HCT116 (cell line): ENCODE measurements at regions not wholly inside any gene's neighbourhood (a gene's known extent, or its start where the extent isn't known, plus 50 kb on each side); places are given as distances from the start of the nearest gene placed in this dataset.

Experiments
- ATAC-seq: fragments of 200-7000 bp; cut with Tn5 transposase; 2 replicates; pipeline ENCODE4 v1.9.1; 2020; ENCODE audit warnings: mild to moderate bottlenecking, moderate library complexity
- BruUV-seq: library from RNA; stranded (reverse); fragments of 400-500 nt; replicated peaks from 2 replicates; lab custom pipeline; 2021; lab: Mats Ljungman, UMichigan
- CTCF ChIA-PET: fragments of 300-600 bp; sonication (Branson Sonifier 250); formaldehyde crosslinking; loops from one replicate; lab custom pipeline; 2021; ENCODE audit warnings: antibody characterized with exemption; lab: Charles Lee
- POLR2A ChIA-PET: fragments of 300-600, 350-600 bp; sonication (Branson Sonifier 250); formaldehyde crosslinking; loops from one replicate; lab custom pipeline; 2021; ENCODE audit warnings: antibody characterized with exemption; lab: Charles Lee
- RAD21 ChIA-PET, 2 experiments: fragments of 300-600 bp; sonication (Branson Sonifier 250); formaldehyde crosslinking; loops; one replicate each; lab custom pipeline; 2023; ENCODE audit warnings: low total read pairs in 2 of 2; ENCODE audit not compliant: uncharacterized antibody in 2 of 2, unreplicated experiment in 2 of 2, low non-redundant PET in 1 of 2; lab: Charles Lee
- DNase-seq: peaks from one replicate; pipeline ENCODE4 v3.0.0-alpha.2; 2010; ENCODE audit warnings: low read depth, low spot score
- H2AFZ ChIP-seq: fragments of 200-600 bp; shearing (Covaris generic), sonication (generic); 2 replicates; pipeline ENCODE4 v1.6.1; 2017; ENCODE audit warnings: low read depth, mixed run types, mixed read lengths, antibody characterized with exemption, low read length; ENCODE audit not compliant: poor library complexity, severe bottlenecking
- H3K27ac ChIP-seq: 2 replicates; pipeline ENCODE4 v1.5.1; 2012; ENCODE audit warnings: low read depth, low read length
- H3K27me3 ChIP-seq: fragments of 200-600 bp; sonication (generic); 2 replicates; pipeline ENCODE4 v1.6.1; 2016; ENCODE audit warnings: mixed run types, low read length, mixed read lengths; ENCODE audit not compliant: insufficient read depth
- H3K36me3 ChIP-seq, 2 experiments: fragments of 200-500 bp in 1 of 2; fragments of 200-600 bp in 1 of 2; sonication (Bioruptor generic) in 1 of 2; sonication (generic) in 1 of 2; 2 replicates each; pipeline versions ENCODE4 v1.5.1 to v1.6.1; 2014 to 2016; ENCODE audit warnings: low read length in 2 of 2, inconsistent platforms in 1 of 2, mixed read lengths in 1 of 2, mixed run types in 1 of 2; ENCODE audit not compliant: insufficient read depth in 2 of 2, control insufficient read depth in 1 of 2
- H3K4me1 ChIP-seq, 2 experiments: fragments of 200-600 bp in 1 of 2; sonication (generic) in 1 of 2; 2 replicates each; pipeline versions ENCODE4 v1.5.1 to v1.6.1; 2012 to 2017; ENCODE audit warnings: low read length in 2 of 2, inconsistent platforms in 1 of 2, mild to moderate bottlenecking in 1 of 2, mixed read lengths in 1 of 2, mixed run types in 1 of 2, moderate library complexity in 1 of 2; ENCODE audit not compliant: insufficient read depth in 2 of 2, control insufficient read depth in 1 of 2
- H3K4me2 ChIP-seq: fragments of 200-600 bp; sonication (generic); 2 replicates; pipeline ENCODE4 v1.6.1; 2017; ENCODE audit warnings: mixed run types, low read length, mixed read lengths
- H3K4me3 ChIP-seq, 2 experiments: fragments of 200-600 bp in 1 of 2; sonication (generic) in 1 of 2; replicated peaks in 1 of 2; 2 replicates each; pipeline ENCODE4 v1.5.1; 2011 to 2016; ENCODE audit warnings: low read length in 2 of 2, control low read depth in 1 of 2, low read depth in 1 of 2, mild to moderate bottlenecking in 1 of 2, mixed read lengths in 1 of 2, mixed run types in 1 of 2
- H3K79me2 ChIP-seq: fragments of 200-600 bp; sonication (generic); 2 replicates; pipeline ENCODE4 v1.6.1; 2017; ENCODE audit warnings: mild to moderate bottlenecking, mixed run types, low read length, moderate library complexity, mixed read lengths; ENCODE audit not compliant: insufficient read depth
- H3K9ac ChIP-seq: fragments of 200-600 bp; sonication (generic); 2 replicates; pipeline ENCODE4 v1.6.1; 2016; ENCODE audit warnings: low read length, mixed read lengths
- H3K9me2 ChIP-seq: fragments of 200-600 bp; sonication (generic), shearing (Covaris generic); 2 replicates; pipeline ENCODE4 v1.6.1; 2017; ENCODE audit warnings: mixed run types, mild to moderate bottlenecking, moderate library complexity; ENCODE audit not compliant: insufficient read depth
- H3K9me3 ChIP-seq, 2 experiments: fragments of 200-500 bp in 1 of 2; fragments of 200-600 bp in 1 of 2; sonication (Bioruptor generic) in 1 of 2; sonication (generic) in 1 of 2; 2 replicates each; pipeline ENCODE4 v1.6.1; 2014 to 2017; ENCODE audit warnings: low read length in 2 of 2, mixed read lengths in 2 of 2, inconsistent platforms in 1 of 2, low read depth in 1 of 2, mild to moderate bottlenecking in 1 of 2, mixed run types in 1 of 2, moderate library complexity in 1 of 2; ENCODE audit not compliant: control insufficient read depth in 1 of 2, insufficient read depth in 1 of 2
- H4K20me1 ChIP-seq: fragments of 200-600 bp; sonication (generic), shearing (Covaris generic); 2 replicates; pipeline ENCODE4 v1.6.1; 2017; ENCODE audit warnings: mixed run types, mild to moderate bottlenecking, moderate library complexity; ENCODE audit not compliant: insufficient read depth
- CBX3 ChIP-seq: IDR thresholded peaks from 2 replicates; pipeline ENCODE4 v1.6.1; 2012; ENCODE audit warnings: low read depth
- CEBPB ChIP-seq: IDR thresholded peaks from 2 replicates; pipeline ENCODE4 v1.6.1; 2012; ENCODE audit warnings: low read depth
- ELF1 ChIP-seq: IDR thresholded peaks from 2 replicates; pipeline ENCODE4 v1.6.1; 2012; ENCODE audit warnings: low read depth, borderline replicate concordance
- EZH2 ChIP-seq: fragments of 200-600 bp; sonication (generic); IDR thresholded peaks from 2 replicates; pipeline ENCODE4 v1.6.1; 2017; ENCODE audit warnings: antibody characterized with exemption, mixed run types
- POLR2A ChIP-seq: IDR thresholded peaks from 2 replicates; pipeline ENCODE4 v1.7.0; 2011; ENCODE audit warnings: borderline replicate concordance; ENCODE audit not compliant: insufficient read depth, insufficient read length; ENCODE audit errors: extremely low read depth
- POLR2AphosphoS5 ChIP-seq: IDR thresholded peaks from 2 replicates; pipeline ENCODE4 v1.6.1; 2011; ENCODE audit warnings: mild to moderate bottlenecking, low read depth, low read length, moderate library complexity
- SIN3A ChIP-seq: IDR thresholded peaks from 2 replicates; pipeline ENCODE4 v1.6.1; 2012; ENCODE audit warnings: low read depth
- SP1 ChIP-seq: IDR thresholded peaks from 2 replicates; pipeline ENCODE4 v1.6.1; 2012; ENCODE audit warnings: low read depth
- SRF ChIP-seq: IDR thresholded peaks from 2 replicates; pipeline ENCODE4 v1.6.1; 2012; ENCODE audit warnings: low read depth
- TCF7L2 ChIP-seq: IDR thresholded peaks from 2 replicates; pipeline ENCODE4 v1.7.0; 2011; ENCODE audit warnings: borderline replicate concordance, inconsistent platforms; ENCODE audit not compliant: insufficient read depth, insufficient read length; ENCODE audit errors: extremely low read depth
- YY1 ChIP-seq: IDR thresholded peaks from 2 replicates; pipeline ENCODE4 v1.6.1; 2011; ENCODE audit warnings: low read length, low read depth, moderate library complexity, mild to moderate bottlenecking; ENCODE audit not compliant: insufficient replicate concordance; ENCODE audit errors: extremely low read depth
- ZFX ChIP-seq: fragments of 450-650 bp; IDR thresholded peaks from 2 replicates; pipeline ENCODE4 v1.6.1; 2017
- ZNF274 ChIP-seq: fragments of 200-500 bp; sonication (Bioruptor generic); IDR thresholded peaks from 2 replicates; pipeline ENCODE4 v1.6.1; 2014; ENCODE audit warnings: mild to moderate bottlenecking, low read depth, low read length, inconsistent platforms
- intact Hi-C: fragments of 100-400 bp; cut with micrococcal nuclease; formaldehyde crosslinking; loops from 2 replicates; pipeline ENCODE4 v1.10.0; 2022
- TF ChIP-seq, protein P1 (sequence below): IDR thresholded peaks from 2 replicates; pipeline ENCODE4 v1.6.1; 2012; ENCODE audit warnings: low read depth
- TF ChIP-seq, protein P2 (sequence below): IDR thresholded peaks from 2 replicates; pipeline ENCODE4 v1.6.1; 2011; ENCODE audit warnings: mild to moderate bottlenecking, low read length, moderate library complexity; ENCODE audit not compliant: insufficient replicate concordance; ENCODE audit errors: extremely low read depth
- TF ChIP-seq, protein P3 (sequence below): IDR thresholded peaks from 2 replicates; pipeline ENCODE4 v1.6.1; 2012

DNA sequence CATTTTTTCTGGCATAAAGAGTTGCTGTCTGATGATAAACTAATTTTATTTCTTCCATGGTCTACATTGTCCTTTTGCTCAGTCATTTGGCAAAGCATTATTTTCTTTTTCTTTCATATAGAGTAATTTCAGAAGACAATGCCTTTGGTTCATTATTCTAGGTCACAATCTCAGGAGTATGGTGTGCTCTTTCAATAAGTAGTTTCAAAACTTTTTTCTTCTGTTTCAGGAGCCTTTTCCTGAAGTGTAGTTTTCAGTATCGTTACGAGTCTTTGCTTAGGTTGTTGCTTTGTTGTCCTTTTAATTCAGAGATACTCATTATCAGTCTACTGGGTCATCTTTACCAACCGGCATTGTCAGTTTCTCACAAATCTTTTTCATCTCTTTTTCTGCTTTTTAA, 100.4 kb upstream of the GPC1 start:
- Histone ChIP-seq H4K20me1 (no peaks in the 10 kb centered on the region), H3K9ac (no peak overlapping the region)
- TF ChIP-seq, protein P1, sequence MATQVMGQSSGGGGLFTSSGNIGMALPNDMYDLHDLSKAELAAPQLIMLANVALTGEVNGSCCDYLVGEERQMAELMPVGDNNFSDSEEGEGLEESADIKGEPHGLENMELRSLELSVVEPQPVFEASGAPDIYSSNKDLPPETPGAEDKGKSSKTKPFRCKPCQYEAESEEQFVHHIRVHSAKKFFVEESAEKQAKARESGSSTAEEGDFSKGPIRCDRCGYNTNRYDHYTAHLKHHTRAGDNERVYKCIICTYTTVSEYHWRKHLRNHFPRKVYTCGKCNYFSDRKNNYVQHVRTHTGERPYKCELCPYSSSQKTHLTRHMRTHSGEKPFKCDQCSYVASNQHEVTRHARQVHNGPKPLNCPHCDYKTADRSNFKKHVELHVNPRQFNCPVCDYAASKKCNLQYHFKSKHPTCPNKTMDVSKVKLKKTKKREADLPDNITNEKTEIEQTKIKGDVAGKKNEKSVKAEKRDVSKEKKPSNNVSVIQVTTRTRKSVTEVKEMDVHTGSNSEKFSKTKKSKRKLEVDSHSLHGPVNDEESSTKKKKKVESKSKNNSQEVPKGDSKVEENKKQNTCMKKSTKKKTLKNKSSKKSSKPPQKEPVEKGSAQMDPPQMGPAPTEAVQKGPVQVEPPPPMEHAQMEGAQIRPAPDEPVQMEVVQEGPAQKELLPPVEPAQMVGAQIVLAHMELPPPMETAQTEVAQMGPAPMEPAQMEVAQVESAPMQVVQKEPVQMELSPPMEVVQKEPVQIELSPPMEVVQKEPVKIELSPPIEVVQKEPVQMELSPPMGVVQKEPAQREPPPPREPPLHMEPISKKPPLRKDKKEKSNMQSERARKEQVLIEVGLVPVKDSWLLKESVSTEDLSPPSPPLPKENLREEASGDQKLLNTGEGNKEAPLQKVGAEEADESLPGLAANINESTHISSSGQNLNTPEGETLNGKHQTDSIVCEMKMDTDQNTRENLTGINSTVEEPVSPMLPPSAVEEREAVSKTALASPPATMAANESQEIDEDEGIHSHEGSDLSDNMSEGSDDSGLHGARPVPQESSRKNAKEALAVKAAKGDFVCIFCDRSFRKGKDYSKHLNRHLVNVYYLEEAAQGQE = no peak
- TF ChIP-seq SIN3A = no peak
- no peak for TF ChIP-seq CBX3
- TF ChIP-seq ELF1 = no peak
- no peak for TF ChIP-seq EZH2
- no peak for TF ChIP-seq ZFX
- no peak for TF ChIP-seq TCF7L2
- TF ChIP-seq ZNF274 = no peak
- TF ChIP-seq, protein P2, sequence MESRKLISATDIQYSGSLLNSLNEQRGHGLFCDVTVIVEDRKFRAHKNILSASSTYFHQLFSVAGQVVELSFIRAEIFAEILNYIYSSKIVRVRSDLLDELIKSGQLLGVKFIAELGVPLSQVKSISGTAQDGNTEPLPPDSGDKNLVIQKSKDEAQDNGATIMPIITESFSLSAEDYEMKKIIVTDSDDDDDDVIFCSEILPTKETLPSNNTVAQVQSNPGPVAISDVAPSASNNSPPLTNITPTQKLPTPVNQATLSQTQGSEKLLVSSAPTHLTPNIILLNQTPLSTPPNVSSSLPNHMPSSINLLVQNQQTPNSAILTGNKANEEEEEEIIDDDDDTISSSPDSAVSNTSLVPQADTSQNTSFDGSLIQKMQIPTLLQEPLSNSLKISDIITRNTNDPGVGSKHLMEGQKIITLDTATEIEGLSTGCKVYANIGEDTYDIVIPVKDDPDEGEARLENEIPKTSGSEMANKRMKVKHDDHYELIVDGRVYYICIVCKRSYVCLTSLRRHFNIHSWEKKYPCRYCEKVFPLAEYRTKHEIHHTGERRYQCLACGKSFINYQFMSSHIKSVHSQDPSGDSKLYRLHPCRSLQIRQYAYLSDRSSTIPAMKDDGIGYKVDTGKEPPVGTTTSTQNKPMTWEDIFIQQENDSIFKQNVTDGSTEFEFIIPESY = no peak
- TF ChIP-seq POLR2A = no peak
- TF ChIP-seq CEBPB = no peak
- TF ChIP-seq SRF = no peak
- no peak for TF ChIP-seq SP1
- no peak for TF ChIP-seq POLR2AphosphoS5
- TF ChIP-seq, protein P3, sequence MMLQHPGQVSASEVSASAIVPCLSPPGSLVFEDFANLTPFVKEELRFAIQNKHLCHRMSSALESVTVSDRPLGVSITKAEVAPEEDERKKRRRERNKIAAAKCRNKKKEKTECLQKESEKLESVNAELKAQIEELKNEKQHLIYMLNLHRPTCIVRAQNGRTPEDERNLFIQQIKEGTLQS = no peak
- TF ChIP-seq YY1 = no peak
- TF ChIP-seq, all 23 proteins: peak for 0
- Histone ChIP-seq H3K4me1 (no peaks in the 10 kb centered on the region), H3K36me3 (no peaks in the 10 kb centered on the region), H3K27ac (no peak overlapping the region), H3K79me2 (no peaks in the 10 kb centered on the region), H3K4me3 (no peak overlapping the region), H3K9me2 (no peaks in the 10 kb centered on the region), H3K9me3 (no peaks in the 10 kb centered on the region; a peak in 1 of 4 replicates), H3K4me2 (no peak overlapping the region), H3K27me3 (no peaks in the 10 kb centered on the region; the same call in 1 of the 2 replicates), H2AFZ (no peak overlapping the region)
- ChIA-PET POLR2A (no interaction called here), RAD21 (no interaction called here), CTCF (no interaction called here)
- ATAC-seq (no peak), DNase-seq (no peak)
- no TSS peak for BruUV-seq
- intact Hi-C loops = no loop called here
